K562 (cell line): ENCODE measurements at regions not wholly inside any gene's neighbourhood (a gene's known extent, or its start where the extent isn't known, plus 50 kb on each side); places are given as distances from the start of the nearest gene placed in this dataset.

Source experiments
- BHLHE40 ChIP-seq: IDR thresholded peaks from 2 replicates; pipeline ENCODE4 v1.6.1; 2011; ENCODE audit warnings: low read length, improper control_type of control experiment
- KLF13 ChIP-seq: fragments of 450-650 bp; IDR thresholded peaks from 2 replicates; pipeline ENCODE4 v1.6.1; 2016; ENCODE audit warnings: missing genetic modification characterization, low read depth, mild to moderate bottlenecking, missing compliant biosample characterization, moderate library complexity, borderline replicate concordance
- NR1H2 ChIP-seq: sonication (generic); formaldehyde crosslinking; IDR thresholded peaks from 2 replicates; pipeline ENCODE4 v1.4.0; 2020; ENCODE audit warnings: mild to moderate bottlenecking, missing genetic modification reagents
- TEAD4 ChIP-seq, 2 experiments: sonication (generic) in 1 of 2; formaldehyde crosslinking in 1 of 2; IDR thresholded peaks; 2 replicates each; pipeline versions ENCODE4 v1.6.1 to v1.8.0; 2012 to 2022; ENCODE audit warnings: borderline replicate concordance in 1 of 2, inconsistent platforms in 1 of 2, low read length in 1 of 2, mild to moderate bottlenecking in 1 of 2, missing genetic modification reagents in 1 of 2
- ZC3H4 ChIP-seq: sonication (generic); formaldehyde crosslinking; IDR thresholded peaks from 2 replicates; pipeline ENCODE4 v1.9.0; 2021; ENCODE audit warnings: missing genetic modification reagents, borderline replicate concordance
- TF ChIP-seq, protein P1 (sequence below), 3 experiments: IDR thresholded peaks in 2 of 3; conservative IDR thresholded peaks in 1 of 3; 2 replicates each; pipeline ENCODE4 v1.5.1; 2011 to 2012; ENCODE audit warnings: low read length in 3 of 3, mild to moderate bottlenecking in 3 of 3, control low read depth in 2 of 3, improper control_type of control experiment in 1 of 3, inconsistent platforms in 1 of 3, low read depth in 1 of 3, mixed read lengths in 1 of 3, moderate library complexity in 1 of 3; ENCODE audit not compliant: insufficient read depth in 2 of 3
- TF ChIP-seq, protein P2 (sequence below): sonication (generic); formaldehyde crosslinking; IDR thresholded peaks from 2 replicates; pipeline ENCODE4 v1.8.1; 2023; ENCODE audit warnings: mild to moderate bottlenecking, missing genetic modification reagents, moderate library complexity
- TF ChIP-seq, protein P3 (sequence below): sonication (generic); formaldehyde crosslinking; IDR thresholded peaks from 2 replicates; pipeline ENCODE4 v1.9.0; 2022; ENCODE audit warnings: mild to moderate bottlenecking, missing genetic modification reagents
- TF ChIP-seq, protein P4 (sequence below), 2 experiments: fragments of 450-650 bp; formaldehyde crosslinking in 1 of 2; IDR thresholded peaks; 2 replicates each; pipeline versions ENCODE4 v1.4.0 to v1.6.1; 2014 to 2020; ENCODE audit warnings: mild to moderate bottlenecking in 2 of 2, borderline replicate concordance in 1 of 2, low read depth in 1 of 2

- TF ChIP-seq, protein P1, sequence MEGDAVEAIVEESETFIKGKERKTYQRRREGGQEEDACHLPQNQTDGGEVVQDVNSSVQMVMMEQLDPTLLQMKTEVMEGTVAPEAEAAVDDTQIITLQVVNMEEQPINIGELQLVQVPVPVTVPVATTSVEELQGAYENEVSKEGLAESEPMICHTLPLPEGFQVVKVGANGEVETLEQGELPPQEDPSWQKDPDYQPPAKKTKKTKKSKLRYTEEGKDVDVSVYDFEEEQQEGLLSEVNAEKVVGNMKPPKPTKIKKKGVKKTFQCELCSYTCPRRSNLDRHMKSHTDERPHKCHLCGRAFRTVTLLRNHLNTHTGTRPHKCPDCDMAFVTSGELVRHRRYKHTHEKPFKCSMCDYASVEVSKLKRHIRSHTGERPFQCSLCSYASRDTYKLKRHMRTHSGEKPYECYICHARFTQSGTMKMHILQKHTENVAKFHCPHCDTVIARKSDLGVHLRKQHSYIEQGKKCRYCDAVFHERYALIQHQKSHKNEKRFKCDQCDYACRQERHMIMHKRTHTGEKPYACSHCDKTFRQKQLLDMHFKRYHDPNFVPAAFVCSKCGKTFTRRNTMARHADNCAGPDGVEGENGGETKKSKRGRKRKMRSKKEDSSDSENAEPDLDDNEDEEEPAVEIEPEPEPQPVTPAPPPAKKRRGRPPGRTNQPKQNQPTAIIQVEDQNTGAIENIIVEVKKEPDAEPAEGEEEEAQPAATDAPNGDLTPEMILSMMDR (IDR thresholded peaks at IDR 0.05 in 2 of 3, conservative IDR thresholded peaks at IDR 0.05 in 1 of 3; ENCODE audit: insufficient read depth in 2 of 3, low read depth in 1 of 3, low read length in 3 of 3): no peak
- TF ChIP-seq, protein P2, sequence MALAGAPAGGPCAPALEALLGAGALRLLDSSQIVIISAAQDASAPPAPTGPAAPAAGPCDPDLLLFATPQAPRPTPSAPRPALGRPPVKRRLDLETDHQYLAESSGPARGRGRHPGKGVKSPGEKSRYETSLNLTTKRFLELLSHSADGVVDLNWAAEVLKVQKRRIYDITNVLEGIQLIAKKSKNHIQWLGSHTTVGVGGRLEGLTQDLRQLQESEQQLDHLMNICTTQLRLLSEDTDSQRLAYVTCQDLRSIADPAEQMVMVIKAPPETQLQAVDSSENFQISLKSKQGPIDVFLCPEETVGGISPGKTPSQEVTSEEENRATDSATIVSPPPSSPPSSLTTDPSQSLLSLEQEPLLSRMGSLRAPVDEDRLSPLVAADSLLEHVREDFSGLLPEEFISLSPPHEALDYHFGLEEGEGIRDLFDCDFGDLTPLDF (CRISPR knock-in tag): no peak
- no peak for TF ChIP-seq KLF13 (tag)
- TF ChIP-seq ZC3H4: no peak
- no peak for TF ChIP-seq TEAD4 (IDR thresholded peaks at IDR 0.05; ENCODE audit: low read length)
- TF ChIP-seq TEAD4 (CRISPR knock-in tag; IDR thresholded peaks at IDR 0.05; ENCODE audit: borderline replicate concordance): no peak
- no peak for TF ChIP-seq NR1H2
- TF ChIP-seq BHLHE40: no peak
- TF ChIP-seq, protein P3, sequence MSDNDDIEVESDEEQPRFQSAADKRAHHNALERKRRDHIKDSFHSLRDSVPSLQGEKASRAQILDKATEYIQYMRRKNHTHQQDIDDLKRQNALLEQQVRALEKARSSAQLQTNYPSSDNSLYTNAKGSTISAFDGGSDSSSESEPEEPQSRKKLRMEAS (CRISPR knock-in tag): no peak
- TF ChIP-seq, protein P4, sequence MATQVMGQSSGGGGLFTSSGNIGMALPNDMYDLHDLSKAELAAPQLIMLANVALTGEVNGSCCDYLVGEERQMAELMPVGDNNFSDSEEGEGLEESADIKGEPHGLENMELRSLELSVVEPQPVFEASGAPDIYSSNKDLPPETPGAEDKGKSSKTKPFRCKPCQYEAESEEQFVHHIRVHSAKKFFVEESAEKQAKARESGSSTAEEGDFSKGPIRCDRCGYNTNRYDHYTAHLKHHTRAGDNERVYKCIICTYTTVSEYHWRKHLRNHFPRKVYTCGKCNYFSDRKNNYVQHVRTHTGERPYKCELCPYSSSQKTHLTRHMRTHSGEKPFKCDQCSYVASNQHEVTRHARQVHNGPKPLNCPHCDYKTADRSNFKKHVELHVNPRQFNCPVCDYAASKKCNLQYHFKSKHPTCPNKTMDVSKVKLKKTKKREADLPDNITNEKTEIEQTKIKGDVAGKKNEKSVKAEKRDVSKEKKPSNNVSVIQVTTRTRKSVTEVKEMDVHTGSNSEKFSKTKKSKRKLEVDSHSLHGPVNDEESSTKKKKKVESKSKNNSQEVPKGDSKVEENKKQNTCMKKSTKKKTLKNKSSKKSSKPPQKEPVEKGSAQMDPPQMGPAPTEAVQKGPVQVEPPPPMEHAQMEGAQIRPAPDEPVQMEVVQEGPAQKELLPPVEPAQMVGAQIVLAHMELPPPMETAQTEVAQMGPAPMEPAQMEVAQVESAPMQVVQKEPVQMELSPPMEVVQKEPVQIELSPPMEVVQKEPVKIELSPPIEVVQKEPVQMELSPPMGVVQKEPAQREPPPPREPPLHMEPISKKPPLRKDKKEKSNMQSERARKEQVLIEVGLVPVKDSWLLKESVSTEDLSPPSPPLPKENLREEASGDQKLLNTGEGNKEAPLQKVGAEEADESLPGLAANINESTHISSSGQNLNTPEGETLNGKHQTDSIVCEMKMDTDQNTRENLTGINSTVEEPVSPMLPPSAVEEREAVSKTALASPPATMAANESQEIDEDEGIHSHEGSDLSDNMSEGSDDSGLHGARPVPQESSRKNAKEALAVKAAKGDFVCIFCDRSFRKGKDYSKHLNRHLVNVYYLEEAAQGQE (IDR thresholded peaks at IDR 0.05; ENCODE audit: borderline replicate concordance): no peak
- TF ChIP-seq, protein P4 (CRISPR knock-in tag; IDR thresholded peaks at IDR 0.05; ENCODE audit: low read depth): no peak
Observed at GRCh38 chr18:68220458-68220857, 494.4 kb downstream of the TMX3 start.
